ENCODE measurements at regions not wholly inside any gene's neighbourhood (a gene's known extent, or its start where the extent isn't known, plus 50 kb on each side); places are given as distances from the start of the nearest gene placed in this dataset.

DNA sequence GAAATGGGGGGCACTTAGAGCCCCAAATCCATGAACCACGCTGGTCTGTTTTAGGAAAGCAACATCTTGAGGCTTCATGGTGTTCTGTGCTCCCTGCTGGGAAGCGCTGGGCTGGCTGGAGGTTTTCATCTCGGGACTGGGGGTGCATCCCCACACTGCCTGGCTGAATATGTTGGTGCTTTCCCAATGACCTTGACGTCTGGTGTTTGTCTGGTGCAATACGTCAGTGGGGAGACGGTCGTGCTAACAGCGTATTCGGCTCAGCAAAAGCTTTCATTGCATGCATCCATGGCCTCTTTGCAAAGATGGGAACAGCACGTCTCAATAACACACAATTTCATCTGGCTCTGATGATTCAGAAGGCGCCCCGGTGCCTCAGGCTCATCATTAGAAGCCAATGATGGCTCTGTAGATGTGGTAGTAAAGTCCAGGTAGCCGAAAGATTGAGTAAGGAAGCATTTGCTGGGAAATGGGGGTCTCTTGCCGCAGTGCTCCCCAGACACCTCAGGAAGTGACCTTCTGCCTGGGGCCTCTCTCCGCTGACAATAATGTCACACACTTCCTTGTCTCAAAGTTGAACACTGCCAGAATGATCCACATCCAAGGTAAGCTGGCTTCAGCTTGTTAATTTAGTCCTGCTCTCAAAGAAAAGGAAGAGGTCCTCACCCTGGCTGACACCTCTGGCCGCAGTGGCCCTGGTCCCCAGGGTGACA is 97.7 kb downstream of the ING1 start:
- TF ChIP-seq, protein P1, sequence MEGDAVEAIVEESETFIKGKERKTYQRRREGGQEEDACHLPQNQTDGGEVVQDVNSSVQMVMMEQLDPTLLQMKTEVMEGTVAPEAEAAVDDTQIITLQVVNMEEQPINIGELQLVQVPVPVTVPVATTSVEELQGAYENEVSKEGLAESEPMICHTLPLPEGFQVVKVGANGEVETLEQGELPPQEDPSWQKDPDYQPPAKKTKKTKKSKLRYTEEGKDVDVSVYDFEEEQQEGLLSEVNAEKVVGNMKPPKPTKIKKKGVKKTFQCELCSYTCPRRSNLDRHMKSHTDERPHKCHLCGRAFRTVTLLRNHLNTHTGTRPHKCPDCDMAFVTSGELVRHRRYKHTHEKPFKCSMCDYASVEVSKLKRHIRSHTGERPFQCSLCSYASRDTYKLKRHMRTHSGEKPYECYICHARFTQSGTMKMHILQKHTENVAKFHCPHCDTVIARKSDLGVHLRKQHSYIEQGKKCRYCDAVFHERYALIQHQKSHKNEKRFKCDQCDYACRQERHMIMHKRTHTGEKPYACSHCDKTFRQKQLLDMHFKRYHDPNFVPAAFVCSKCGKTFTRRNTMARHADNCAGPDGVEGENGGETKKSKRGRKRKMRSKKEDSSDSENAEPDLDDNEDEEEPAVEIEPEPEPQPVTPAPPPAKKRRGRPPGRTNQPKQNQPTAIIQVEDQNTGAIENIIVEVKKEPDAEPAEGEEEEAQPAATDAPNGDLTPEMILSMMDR (IDR thresholded peaks at IDR 0.05): no peak
- no peak for TF ChIP-seq POLR2A (IDR thresholded peaks at IDR 0.05)
